Left ventricle myocardium inferior (tissue), 1 donor: ENCODE measurements at regions not wholly inside any gene's neighbourhood (a gene's known extent, or its start where the extent isn't known, plus 50 kb on each side); places are given as distances from the start of the nearest gene placed in this dataset.

Source experiments
- DNase-seq: peaks from one replicate; pipeline ENCODE4 v3.0.0-alpha.2; 2020
- H3K27ac ChIP-seq: fragments of 200-600 bp; replicated peaks from 2 replicates; pipeline ENCODE4 v1.8.0; 2021
- H3K27me3 ChIP-seq: fragments of 200-600 bp; 2 replicates; pipeline ENCODE4 v1.8.0; 2021; ENCODE audit warnings: low read depth
- H3K36me3 ChIP-seq: fragments of 200-600 bp; 2 replicates; pipeline ENCODE4 v1.8.0; 2021
- H3K4me1 ChIP-seq: fragments of 200-600 bp; 2 replicates; pipeline ENCODE4 v1.8.0; 2021
- H3K4me3 ChIP-seq: fragments of 200-600 bp; 2 replicates; pipeline ENCODE4 v1.8.0; 2021; ENCODE audit warnings: mild to moderate bottlenecking, moderate library complexity
- H3K9me3 ChIP-seq: fragments of 200-600 bp; replicated peaks from 2 replicates; pipeline ENCODE4 v1.8.0; 2021
- CTCF ChIP-seq: fragments of 200-600 bp; IDR thresholded peaks from 2 replicates; pipeline ENCODE4 v1.8.0; 2021; ENCODE audit warnings: antibody characterized with exemption, mild to moderate bottlenecking, borderline replicate concordance
- intact Hi-C: fragments of 100-400 bp; cut with micrococcal nuclease; formaldehyde crosslinking; loops from one replicate; pipeline ENCODE4 v1.11.0; 2022
- donor health status: DM: no; HTN: yes; CAD: no; lungs with severe emphysema.

- H3K4me1 ChIP-seq, result no peaks in the 10 kb centered on the region
- intact Hi-C loops, result no loop called here
Measured at GRCh38 chr6:37572334-37572733, 72.6 kb upstream of the CCDC167 start.

GRCh38 chr6:37570482-37571133 lies 70.9 kb upstream of the CCDC167 start:
- Histone ChIP-seq H3K27me3 (peaks cover 37% of the 10 kb centered on the region), H3K27ac (no peak overlapping the region), H3K36me3 (no peaks in the 10 kb centered on the region), H3K4me1 (peaks cover 9% of the 10 kb centered on the region), H3K9me3 (no peaks in the 10 kb centered on the region), H3K4me3 (no peak overlapping the region)
- TF ChIP-seq CTCF, result no peak
- intact Hi-C loops, result no loop called here
- DNase-seq, result no peak

More at GRCh38 chr6:37572334-37572733, 72.6 kb upstream of the CCDC167 start:
- no peaks in the 10 kb centered on the region for H3K9me3 ChIP-seq
- H3K36me3 ChIP-seq, result no peaks in the 10 kb centered on the region
- DNase-seq, result no peak
- no peak for TF ChIP-seq CTCF
- H3K4me3 ChIP-seq, result no peak overlapping the region
- peaks cover 34% of the 10 kb centered on the region for H3K27me3 ChIP-seq
- H3K27ac ChIP-seq, result no peak overlapping the region

- H3K27me3 ChIP-seq, result peaks cover 44% of the 10 kb centered on the region
- no peak overlapping the region for H3K4me3 ChIP-seq
- no peak for DNase-seq
- no peaks in the 10 kb centered on the region for H3K9me3 ChIP-seq
- H3K4me1 ChIP-seq, result peaks cover 16% of the 10 kb centered on the region
- H3K27ac ChIP-seq, result no peak overlapping the region
- no peaks in the 10 kb centered on the region for H3K36me3 ChIP-seq
- no peak for TF ChIP-seq CTCF
- intact Hi-C loops, result no loop called here
Measured at GRCh38 chr6:37569743-37570481, 70.2 kb upstream of the CCDC167 start.

GRCh38 chr6:37569317-37569716 lies 69.6 kb upstream of the CCDC167 start:
- Histone ChIP-seq H3K9me3 (no peaks in the 10 kb centered on the region), H3K27ac (no peak overlapping the region), H3K4me1 (peaks cover 17% of the 10 kb centered on the region), H3K36me3 (no peaks in the 10 kb centered on the region), H3K4me3 (no peak overlapping the region), H3K27me3 (peaks cover 50% of the 10 kb centered on the region)
- intact Hi-C loops, result no loop called here
- no peak for DNase-seq
- TF ChIP-seq CTCF, result no peak

- no peak for DNase-seq
- no peaks in the 10 kb centered on the region for H3K36me3 ChIP-seq
- H3K27me3 ChIP-seq, result peaks cover 51% of the 10 kb centered on the region
- intact Hi-C loops, result no loop called here
- H3K4me1 ChIP-seq, result peaks cover 17% of the 10 kb centered on the region
- H3K4me3 ChIP-seq, result no peak overlapping the region
- no peak for TF ChIP-seq CTCF
- no peak overlapping the region for H3K27ac ChIP-seq
- H3K9me3 ChIP-seq, result no peaks in the 10 kb centered on the region
Measured at GRCh38 chr6:37566950-37567349, 67.3 kb upstream of the CCDC167 start.
